Activated gamma-delta T cell (primary cell): ENCODE measurements at regions not wholly inside any gene's neighbourhood (a gene's known extent, or its start where the extent isn't known, plus 50 kb on each side); places are given as distances from the start of the nearest gene placed in this dataset.
"Not testable (repeated sequence)": the region's sequence is repeated elsewhere in the genome, so short reads cannot be mapped to it uniquely, and the experiment has no call there.

ENCODE experiments used
- DNase-seq: peaks from one replicate; lab custom pipeline; 2025; lab: John Stamatoyannopoulos, UW

- DNase-seq = no peak
Measured at GRCh38 chr3:194014756-194015155, 121.2 kb upstream of the HES1 start.

GRCh38 chr3:194019398-194020165, 116.4 kb upstream of the HES1 start:
- DNase-seq = no peak

- DNase-seq = no peak
Measured at GRCh38 chr3:194022052-194022451, 113.9 kb upstream of the HES1 start.

- DNase-seq = no peak
Measured at GRCh38 chr3:194022816-194023215, 113.1 kb upstream of the HES1 start.

- no peak for DNase-seq
Measured at GRCh38 chr3:194023501-194024280, 112.3 kb upstream of the HES1 start.

GRCh38 chr3:194025119-194025518, 110.8 kb upstream of the HES1 start:
- no peak for DNase-seq

- no peak for DNase-seq
Measured at GRCh38 chr3:194025951-194026350, 110.0 kb upstream of the HES1 start.

GRCh38 chr3:194028434-194029004, 107.4 kb upstream of the HES1 start:
- no peak for DNase-seq

GRCh38 chr3:194029846-194030245, 106.1 kb upstream of the HES1 start:
- no peak for DNase-seq

- DNase-seq = no peak
Measured at GRCh38 chr3:194030372-194030771, 105.6 kb upstream of the HES1 start.

- DNase-seq = no peak
Measured at GRCh38 chr3:194031349-194031748, 104.6 kb upstream of the HES1 start.

- DNase-seq = no peak
Measured at GRCh38 chr3:194031867-194032635, 103.9 kb upstream of the HES1 start.

GRCh38 chr3:194032828-194033435, 103.0 kb upstream of the HES1 start:
- DNase-seq = no peak

GRCh38 chr3:194034346-194035336, 101.3 kb upstream of the HES1 start:
- no peak for DNase-seq

GRCh38 chr3:194035406-194036138, 100.4 kb upstream of the HES1 start:
- DNase-seq = no peak

- no peak for DNase-seq
Measured at GRCh38 chr3:194036842-194037241, 99.1 kb upstream of the HES1 start.

GRCh38 chr3:194038346-194038745, 97.6 kb upstream of the HES1 start:
- not testable (repeated sequence) for DNase-seq

- no peak for DNase-seq
Measured at GRCh38 chr3:194038960-194039359, 97.0 kb upstream of the HES1 start.

- no peak for DNase-seq
Measured at GRCh38 chr3:194040516-194041273, 95.3 kb upstream of the HES1 start.
